Sigmoid colon (tissue), 6 donors: ENCODE measurements at regions not wholly inside any gene's neighbourhood (a gene's known extent, or its start where the extent isn't known, plus 50 kb on each side); places are given as distances from the start of the nearest gene placed in this dataset.

Experiments used
- DNase-seq: peaks from one replicate; pipeline ENCODE4 v3.0.0-alpha.2; 2019
- H3K27ac ChIP-seq, 4 donors: fragments of 200-600 bp; sonication (generic); one replicate each; pipeline ENCODE4 v1.5.1; 2016 to 2019; ENCODE audit warnings: mild to moderate bottlenecking in 1 of 4
- H3K27me3 ChIP-seq, 3 donors: fragments of 200-600 bp; sonication (generic); one replicate each; pipeline ENCODE4 v1.5.1; 2019; ENCODE audit warnings: mild to moderate bottlenecking in 1 of 3
- H3K36me3 ChIP-seq, 4 donors: fragments of 200-600 bp; sonication (generic); one replicate each; pipeline ENCODE4 v1.5.1; 2016 to 2019
- H3K4me1 ChIP-seq, 4 donors: fragments of 200-600 bp; sonication (generic); one replicate each; pipeline ENCODE4 v1.5.1; 2017 to 2019
- H3K4me3 ChIP-seq, 4 donors: fragments of 200-600 bp; sonication (generic); one replicate each; pipeline ENCODE4 v1.5.1; 2017 to 2019; ENCODE audit warnings: mild to moderate bottlenecking in 2 of 4, moderate library complexity in 1 of 4
- H3K9me3 ChIP-seq, 4 donors: fragments of 200-600 bp in 3 of 4; sonication (generic) in 3 of 4; one replicate each; pipeline versions ENCODE4 v1.5.1 to v1.6.1; 2013 to 2019
- EP300 ChIP-seq, 4 donors: sonication (generic); formaldehyde crosslinking; IDR thresholded peaks; one replicate each; pipeline ENCODE4 v1.6.1; 2017; ENCODE audit warnings: antibody characterized with exemption in 4 of 4
- POLR2A ChIP-seq, 2 donors: fragments of 450-650 bp; IDR thresholded peaks; one replicate each; pipeline ENCODE4 v1.6.1; 2016; ENCODE audit warnings: antibody characterized with exemption in 2 of 2, mild to moderate bottlenecking in 2 of 2, moderate library complexity in 2 of 2
- POLR2AphosphoS5 ChIP-seq, 4 donors: sonication (generic); formaldehyde crosslinking; IDR thresholded peaks; one replicate each; pipeline ENCODE4 v1.6.1; 2017; ENCODE audit warnings: antibody characterized with exemption in 4 of 4
- WGBS, 2 donors: extraction: QIAGEN DNeasy Blood & Tissue Kit; methylation state at CpG; one replicate each; pipeline ENCODE4 v1.1.7; 2013; 5-methylcytosine and 5-hydroxymethylcytosine counted together
- intact Hi-C: fragments of 100-400 bp; cut with DNase I; formaldehyde crosslinking; loops from one replicate; pipeline ENCODE4 v1.15.1; 2023
- TF ChIP-seq, protein P1 (sequence below), 4 experiments: fragments of 450-650 bp in 3 of 4; fragments of 200-600 bp in 1 of 4; IDR thresholded peaks; one replicate each; pipeline ENCODE4 v1.5.1; 2016 to 2019; ENCODE audit warnings: antibody characterized with exemption in 4 of 4, mild to moderate bottlenecking in 3 of 4, moderate library complexity in 2 of 4
- donor health status: healthy with polysubstance abuse.
- donor health status: healthy.

DNA sequence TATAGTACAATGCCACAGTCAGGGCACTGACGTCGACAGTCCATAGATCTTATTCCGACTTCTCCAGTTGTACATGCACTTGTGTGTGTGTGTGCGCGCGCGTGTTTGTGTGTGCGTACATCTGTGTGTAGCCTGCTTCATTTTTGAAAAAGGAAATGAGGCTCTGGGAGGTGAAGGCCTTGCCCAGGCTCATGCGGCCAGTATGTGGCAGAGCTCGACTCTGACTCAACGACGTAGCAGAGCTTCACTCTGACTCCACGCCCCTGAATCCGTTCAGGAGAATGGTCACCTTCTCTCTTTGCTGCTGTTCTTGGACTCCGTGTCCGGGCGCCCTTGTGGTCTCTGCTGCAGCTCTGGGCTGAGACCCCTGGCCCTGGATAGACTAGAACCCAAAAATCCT lies 81.6 kb upstream of the CIBAR2 start:
- peaks cover 0 to 2% (median 0%) of the 10 kb centered on the region in 4 donors for H3K9me3 ChIP-seq
- TF ChIP-seq, protein P1, sequence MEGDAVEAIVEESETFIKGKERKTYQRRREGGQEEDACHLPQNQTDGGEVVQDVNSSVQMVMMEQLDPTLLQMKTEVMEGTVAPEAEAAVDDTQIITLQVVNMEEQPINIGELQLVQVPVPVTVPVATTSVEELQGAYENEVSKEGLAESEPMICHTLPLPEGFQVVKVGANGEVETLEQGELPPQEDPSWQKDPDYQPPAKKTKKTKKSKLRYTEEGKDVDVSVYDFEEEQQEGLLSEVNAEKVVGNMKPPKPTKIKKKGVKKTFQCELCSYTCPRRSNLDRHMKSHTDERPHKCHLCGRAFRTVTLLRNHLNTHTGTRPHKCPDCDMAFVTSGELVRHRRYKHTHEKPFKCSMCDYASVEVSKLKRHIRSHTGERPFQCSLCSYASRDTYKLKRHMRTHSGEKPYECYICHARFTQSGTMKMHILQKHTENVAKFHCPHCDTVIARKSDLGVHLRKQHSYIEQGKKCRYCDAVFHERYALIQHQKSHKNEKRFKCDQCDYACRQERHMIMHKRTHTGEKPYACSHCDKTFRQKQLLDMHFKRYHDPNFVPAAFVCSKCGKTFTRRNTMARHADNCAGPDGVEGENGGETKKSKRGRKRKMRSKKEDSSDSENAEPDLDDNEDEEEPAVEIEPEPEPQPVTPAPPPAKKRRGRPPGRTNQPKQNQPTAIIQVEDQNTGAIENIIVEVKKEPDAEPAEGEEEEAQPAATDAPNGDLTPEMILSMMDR (IDR thresholded peaks at IDR 0.05), result no peak
- TF ChIP-seq POLR2AphosphoS5 (IDR thresholded peaks at IDR 0.05) (no peak), EP300 (IDR thresholded peaks at IDR 0.05) (no peak), POLR2A (IDR thresholded peaks at IDR 0.05) (no peak)
- no peak overlapping the region for H3K4me3 ChIP-seq
- no peak for DNase-seq
- no peaks in the 10 kb centered on the region for H3K36me3 ChIP-seq
- peaks cover 2 to 71% (median 56%) of the 10 kb centered on the region in 4 donors for H3K4me1 ChIP-seq
- H3K27ac ChIP-seq, result peak overlapping the region; percentile 58 to 86 (median 70)
- intact Hi-C loops, result no loop called here
- no peaks in the 10 kb centered on the region for H3K27me3 ChIP-seq
- 94 to 95% methylated on average over 17 of the region's 17 CpGs for WGBS, 2 donors

DNA sequence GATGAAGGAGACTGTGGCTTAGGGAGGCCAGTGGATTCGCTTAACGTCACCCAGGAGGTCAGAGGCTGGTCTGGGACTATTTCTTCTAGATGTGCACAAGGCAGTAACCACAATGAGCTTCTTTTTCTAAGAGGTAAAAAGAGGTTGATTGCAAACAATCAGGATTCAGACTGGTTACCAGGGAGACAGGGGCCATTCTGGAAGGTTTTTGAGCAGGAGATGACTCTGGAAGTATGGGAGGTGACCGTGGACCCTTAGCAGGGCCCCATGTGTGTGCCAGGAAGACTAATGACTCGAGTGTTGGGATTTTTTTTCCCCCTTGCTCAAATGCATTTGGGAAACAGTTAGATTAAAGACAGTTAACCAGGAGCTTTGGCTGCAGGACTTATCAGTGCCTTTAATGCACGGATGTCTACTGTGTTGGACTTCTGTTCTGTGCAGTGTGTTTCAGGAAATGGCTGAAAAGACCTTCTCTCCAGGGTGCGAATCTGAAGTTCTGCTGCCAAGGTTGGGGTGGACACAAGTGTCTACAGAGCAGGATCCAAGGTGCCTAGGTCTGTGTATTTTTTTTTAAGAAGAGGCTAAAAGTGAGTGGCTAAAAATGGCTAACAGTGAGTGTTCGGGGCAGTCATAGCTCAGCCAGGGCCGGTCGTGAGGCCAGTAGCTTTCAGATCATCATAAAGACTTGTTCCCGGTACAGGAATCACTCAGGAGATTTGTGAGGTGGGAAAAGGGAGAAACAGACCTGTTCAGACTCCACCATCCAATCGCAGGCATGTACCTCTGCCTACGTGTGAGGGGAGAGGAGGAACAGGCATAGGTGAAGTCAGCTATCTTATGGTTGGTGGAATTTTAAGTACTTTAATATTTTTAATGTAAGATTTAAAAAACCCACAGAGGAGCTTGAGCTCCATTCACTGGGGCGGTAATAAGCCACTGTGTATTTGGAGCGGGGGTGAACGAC lies 82.3 kb upstream of the CIBAR2 start:
- intact Hi-C loops, result no loop called here
- peaks cover 2 to 74% (median 63%) of the 10 kb centered on the region in 4 donors for H3K4me1 ChIP-seq
- WGBS, 2 donors, result 92% methylated on average over 15 of the region's 15 CpGs
- DNase-seq, result no peak
- no peak for TF ChIP-seq POLR2AphosphoS5 (IDR thresholded peaks at IDR 0.05)
- TF ChIP-seq EP300 (IDR thresholded peaks at IDR 0.05), result no peak
- TF ChIP-seq, protein P1 (IDR thresholded peaks at IDR 0.05), result no peak
- TF ChIP-seq POLR2A (IDR thresholded peaks at IDR 0.05), result no peak
- H3K36me3 ChIP-seq, result no peaks in the 10 kb centered on the region
- peak overlapping the region in 3 of 4 donors; percentile 80 to 86 (median 81) for H3K27ac ChIP-seq
- H3K9me3 ChIP-seq, result peaks cover 0 to 2% (median 0%) of the 10 kb centered on the region in 4 donors
- H3K4me3 ChIP-seq, result no peak overlapping the region
- H3K27me3 ChIP-seq, result no peaks in the 10 kb centered on the region

DNA sequence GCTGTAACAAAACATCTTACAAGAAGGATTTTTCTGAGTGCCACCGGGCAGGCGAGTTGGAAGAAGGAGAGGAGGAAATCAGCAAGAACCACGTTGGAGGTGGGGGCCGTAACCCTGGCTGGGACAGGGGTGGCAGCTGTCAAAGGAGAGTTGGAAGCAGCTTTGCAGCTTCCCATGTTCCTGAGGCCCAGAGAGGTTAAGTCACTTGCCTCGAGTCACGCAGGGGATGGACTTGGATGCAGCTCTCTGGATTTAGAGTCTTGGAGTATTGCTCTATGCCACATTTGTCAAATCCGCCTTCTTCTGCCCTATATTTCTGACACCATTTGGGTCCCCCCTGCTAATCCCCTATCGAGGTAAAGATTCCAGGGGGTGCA lies 83.0 kb upstream of the CIBAR2 start:
- 77 to 83% methylated on average over 8 of the region's 8 CpGs for WGBS, 2 donors
- H3K27me3 ChIP-seq, result no peaks in the 10 kb centered on the region
- peaks cover 0 to 2% (median 0%) of the 10 kb centered on the region in 4 donors for H3K9me3 ChIP-seq
- no peak for TF ChIP-seq POLR2AphosphoS5 (IDR thresholded peaks at IDR 0.05)
- TF ChIP-seq, protein P1 (IDR thresholded peaks at IDR 0.05), result no peak
- no peak for TF ChIP-seq POLR2A (IDR thresholded peaks at IDR 0.05)
- TF ChIP-seq EP300 (IDR thresholded peaks at IDR 0.05), result no peak
- H3K4me1 ChIP-seq, result peaks cover 2 to 78% (median 69%) of the 10 kb centered on the region in 4 donors
- intact Hi-C loops, result no loop called here
- no peaks in the 10 kb centered on the region for H3K36me3 ChIP-seq
- DNase-seq, result no peak
- H3K4me3 ChIP-seq, result no peak overlapping the region
- H3K27ac ChIP-seq, result peak overlapping the region; percentile 78 to 86 (median 80)

GRCh38 chr16:85195900-85196772 lies 83.9 kb upstream of the CIBAR2 start:
- TF ChIP-seq EP300 (IDR thresholded peaks at IDR 0.05) (peak in 2 of 4 donors; percentile 55 to 65), POLR2A (IDR thresholded peaks at IDR 0.05) (no peak), POLR2AphosphoS5 (IDR thresholded peaks at IDR 0.05) (peak; percentile 40 to 86 (median 76))
- TF ChIP-seq, protein P1 (IDR thresholded peaks at IDR 0.05), result no peak
- Histone ChIP-seq H3K4me1 (peaks cover 2 to 83% (median 74%) of the 10 kb centered on the region in 4 donors), H3K27me3 (no peaks in the 10 kb centered on the region), H3K9me3 (no peaks in the 10 kb centered on the region), H3K4me3 (no peak overlapping the region), H3K27ac (peak overlapping the region; percentile 78 to 86 (median 80)), H3K36me3 (no peaks in the 10 kb centered on the region)
- intact Hi-C loops, result no loop called here
- WGBS, 2 donors, result 32 to 65% methylated on average over 22 of the region's 22 CpGs
- peak; percentile 89 for DNase-seq
